ENCODE measurements at regions not wholly inside any gene's neighbourhood (a gene's known extent, or its start where the extent isn't known, plus 50 kb on each side); places are given as distances from the start of the nearest gene placed in this dataset.

- Mint-ChIP-seq H3K27ac (no peak overlapping the region), H3K9me3 (peaks cover 22% of the 10 kb centered on the region), H3K4me3 (no peak overlapping the region), H3K36me3 (ENCODE audit: low read depth) (no peaks in the 10 kb centered on the region), H3K4me1 (ENCODE audit: low read depth) (no peaks in the 10 kb centered on the region), H3K27me3 (no peaks in the 10 kb centered on the region)
- intact Hi-C loops (cut with micrococcal nuclease) = no loop called here
Observed at GRCh38 chr2:221254299-221254698, 317.8 kb downstream of the EPHA4 start.

DNA sequence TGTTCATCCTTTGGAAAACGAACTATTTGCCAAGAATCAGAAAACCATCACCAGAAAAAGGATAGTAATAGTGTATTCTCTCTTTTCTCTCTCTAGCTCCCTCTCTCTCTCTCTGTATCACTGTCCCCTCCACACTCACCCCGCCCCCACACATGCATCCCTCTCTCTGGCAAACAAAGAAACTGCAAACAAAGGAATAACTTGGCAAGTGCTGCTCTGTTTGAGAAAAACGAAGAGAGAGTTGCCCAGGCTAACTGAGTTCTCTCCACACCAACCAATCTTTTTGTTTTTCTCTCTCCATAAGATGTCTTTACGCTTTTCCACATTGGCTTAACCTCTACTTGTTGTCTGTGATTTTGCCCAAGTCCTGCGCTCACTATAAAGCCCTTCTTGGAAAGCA is 316.2 kb downstream of the EPHA4 start:
- intact Hi-C loops (cut with micrococcal nuclease) = no loop called here
- Mint-ChIP-seq H3K27ac (no peak overlapping the region), H3K4me1 (ENCODE audit: low read depth) (no peaks in the 10 kb centered on the region), H3K36me3 (ENCODE audit: low read depth) (no peaks in the 10 kb centered on the region), H3K9me3 (peaks cover 12% of the 10 kb centered on the region), H3K27me3 (no peaks in the 10 kb centered on the region), H3K4me3 (no peak overlapping the region)

DNA sequence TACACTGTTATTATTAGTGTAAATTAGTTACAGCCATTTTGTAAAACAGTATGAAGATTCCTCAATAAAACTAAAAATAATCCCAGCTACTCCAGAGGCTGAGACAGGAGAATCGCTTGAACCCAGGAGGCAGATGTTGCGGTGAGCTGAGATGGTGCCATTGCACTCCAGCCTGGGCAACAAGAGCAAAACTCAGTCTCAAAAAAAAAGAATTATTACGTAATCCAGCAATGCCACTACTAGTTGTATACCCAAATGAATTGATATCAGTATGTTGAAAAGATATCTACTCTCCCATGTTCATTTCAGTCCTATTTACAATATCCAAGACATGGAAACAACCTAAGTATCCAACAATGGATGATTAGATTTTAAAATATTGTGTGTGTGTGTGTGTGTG is 313.6 kb downstream of the EPHA4 start:
- no peak overlapping the region for H3K27ac Mint-ChIP-seq
- intact Hi-C loops (cut with micrococcal nuclease) = no loop called here

DNA sequence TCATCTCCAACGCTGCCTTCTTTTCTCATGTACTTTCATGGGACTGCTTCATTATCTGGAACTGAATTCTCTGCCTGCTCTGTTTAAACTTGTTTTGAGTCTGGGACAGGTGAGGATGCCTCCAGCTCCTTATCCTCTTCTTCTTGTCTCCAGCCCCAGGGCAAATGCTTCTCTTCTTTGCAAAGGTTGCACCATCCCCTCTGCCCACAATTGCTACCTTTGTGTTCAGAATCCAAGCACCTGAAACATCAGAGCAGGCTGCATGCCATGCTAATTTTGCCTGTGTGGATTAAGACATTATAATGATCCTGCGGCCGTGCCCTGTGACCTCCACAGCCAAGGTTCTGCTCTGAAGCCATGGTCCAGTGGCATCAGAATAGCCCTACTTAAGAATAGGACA is 309.5 kb downstream of the EPHA4 start:
- Mint-ChIP-seq H3K9me3 (no peaks in the 10 kb centered on the region), H3K4me1 (ENCODE audit: low read depth) (no peaks in the 10 kb centered on the region), H3K27me3 (no peaks in the 10 kb centered on the region), H3K27ac (no peak overlapping the region), H3K36me3 (ENCODE audit: low read depth) (no peaks in the 10 kb centered on the region), H3K4me3 (no peak overlapping the region)
- intact Hi-C loops (cut with micrococcal nuclease) = no loop called here

More for the DNA sequence above, 313.6 kb downstream of the EPHA4 start:
- H3K4me1 Mint-ChIP-seq (ENCODE audit: low read depth) = no peaks in the 10 kb centered on the region
- H3K9me3 Mint-ChIP-seq = peaks cover 11% of the 10 kb centered on the region
- H3K4me3 Mint-ChIP-seq = no peak overlapping the region
- no peaks in the 10 kb centered on the region for H3K27me3 Mint-ChIP-seq
- no peaks in the 10 kb centered on the region for H3K36me3 Mint-ChIP-seq (ENCODE audit: low read depth)

DNA sequence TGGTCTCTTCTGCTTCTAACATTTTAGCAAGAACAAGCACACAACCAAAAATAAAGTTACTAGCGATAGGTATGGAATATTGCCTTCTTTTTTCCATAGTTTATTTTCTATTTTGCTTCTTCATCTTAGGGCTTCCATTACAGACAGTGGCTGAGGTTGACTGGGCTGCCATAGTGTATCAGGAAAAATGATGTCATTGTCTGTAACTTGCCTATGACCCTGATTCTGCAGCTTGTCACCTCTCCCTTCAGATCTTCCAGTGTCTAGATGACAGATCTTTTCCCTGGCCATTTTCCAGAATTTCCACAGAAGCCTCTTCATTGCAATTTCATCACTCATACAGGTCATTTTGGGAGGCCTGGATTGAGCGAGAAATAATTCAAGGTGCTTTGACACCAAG is 308.5 kb downstream of the EPHA4 start:
- H3K4me1 Mint-ChIP-seq (ENCODE audit: low read depth) = no peaks in the 10 kb centered on the region
- H3K9me3 Mint-ChIP-seq = peaks cover 1% of the 10 kb centered on the region
- no peaks in the 10 kb centered on the region for H3K27me3 Mint-ChIP-seq
- no peak overlapping the region for H3K27ac Mint-ChIP-seq
- H3K36me3 Mint-ChIP-seq (ENCODE audit: low read depth) = no peaks in the 10 kb centered on the region
- H3K4me3 Mint-ChIP-seq = no peak overlapping the region
- intact Hi-C loops (cut with micrococcal nuclease) = no loop called here

DNA sequence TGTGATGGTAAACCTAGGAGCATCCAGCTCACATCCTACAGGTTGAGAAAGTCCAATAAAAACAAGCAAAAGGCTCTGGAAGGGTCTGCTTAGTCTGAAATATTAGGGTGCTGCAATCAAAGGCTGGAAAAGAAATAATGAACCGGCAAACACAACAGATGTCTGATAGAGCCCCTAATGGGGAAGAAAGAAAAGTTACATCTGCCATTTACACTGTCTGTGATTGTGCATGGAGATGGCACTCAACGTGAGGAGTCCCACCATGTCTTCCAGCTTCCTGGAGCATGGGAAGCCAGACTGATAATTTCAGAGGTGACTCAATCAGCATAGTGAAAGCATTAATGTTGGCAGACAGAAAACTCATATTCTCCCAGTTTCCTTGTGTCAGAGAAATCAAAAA is 307.8 kb downstream of the EPHA4 start:
- peaks cover 5% of the 10 kb centered on the region for H3K9me3 Mint-ChIP-seq
- no peak overlapping the region for H3K4me3 Mint-ChIP-seq
- intact Hi-C loops (cut with micrococcal nuclease) = no loop called here
- no peaks in the 10 kb centered on the region for H3K27me3 Mint-ChIP-seq
- no peaks in the 10 kb centered on the region for H3K4me1 Mint-ChIP-seq (ENCODE audit: low read depth)
- H3K36me3 Mint-ChIP-seq (ENCODE audit: low read depth) = no peaks in the 10 kb centered on the region
- no peak overlapping the region for H3K27ac Mint-ChIP-seq

DNA sequence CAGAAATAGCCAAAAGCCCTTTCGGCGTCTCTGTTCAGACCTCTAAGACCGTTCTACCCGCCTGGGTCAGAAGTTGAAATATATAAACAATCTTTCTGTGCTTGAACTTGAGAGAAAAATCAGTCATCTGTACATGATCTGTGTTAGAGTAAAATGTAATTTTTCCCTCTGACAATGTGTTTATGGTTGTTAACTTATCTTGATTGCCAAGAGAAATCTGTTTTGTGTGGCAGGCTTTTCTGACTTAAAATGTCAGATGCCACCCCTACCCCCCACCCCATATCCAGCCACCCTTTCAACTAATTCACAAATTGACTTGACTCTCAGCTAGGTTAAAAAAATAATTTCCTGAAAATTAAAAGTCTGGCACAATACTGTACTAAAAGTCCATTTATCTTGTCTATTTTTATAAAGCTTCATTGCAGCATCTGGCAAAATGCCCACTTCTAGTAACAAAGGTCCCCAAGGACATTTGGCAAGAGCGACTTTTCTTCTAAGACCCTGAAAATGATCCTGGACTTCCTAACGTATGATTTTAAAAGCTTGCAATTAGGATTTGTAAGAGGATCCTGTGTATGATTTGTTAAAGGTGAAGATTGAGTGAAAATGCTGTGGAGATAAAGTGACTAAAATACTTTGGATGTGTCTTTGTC is 304.2 kb downstream of the EPHA4 start:
- intact Hi-C loops (cut with micrococcal nuclease) = no loop called here
- no peaks in the 10 kb centered on the region for H3K4me1 Mint-ChIP-seq (ENCODE audit: low read depth)
- no peak overlapping the region for H3K27ac Mint-ChIP-seq
- H3K4me3 Mint-ChIP-seq = no peak overlapping the region
- H3K36me3 Mint-ChIP-seq (ENCODE audit: low read depth) = no peaks in the 10 kb centered on the region
- H3K27me3 Mint-ChIP-seq = no peaks in the 10 kb centered on the region
- H3K9me3 Mint-ChIP-seq = peaks cover 5% of the 10 kb centered on the region

DNA sequence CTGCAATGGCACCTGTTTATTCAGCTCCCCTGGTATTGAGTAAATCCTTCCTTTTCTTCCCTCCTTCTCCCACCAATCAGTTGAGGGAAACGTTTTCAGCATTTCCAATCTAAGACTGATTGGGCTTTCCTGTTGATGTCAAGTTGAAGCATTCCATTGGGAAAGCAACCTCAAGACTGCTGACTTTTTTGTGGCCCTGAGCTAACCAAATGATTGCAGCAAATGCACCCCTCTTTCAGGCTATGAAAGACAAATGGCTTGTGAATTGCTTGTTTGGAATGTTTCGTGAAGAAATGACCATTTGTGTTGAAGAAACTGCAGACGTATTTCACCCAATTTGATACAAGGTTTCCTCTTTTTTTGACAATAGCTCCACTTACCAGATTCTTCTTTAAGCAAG is 303.5 kb downstream of the EPHA4 start:
- H3K4me3 Mint-ChIP-seq = no peak overlapping the region
- no peaks in the 10 kb centered on the region for H3K36me3 Mint-ChIP-seq (ENCODE audit: low read depth)
- H3K27me3 Mint-ChIP-seq = no peaks in the 10 kb centered on the region
- H3K4me1 Mint-ChIP-seq (ENCODE audit: low read depth) = no peaks in the 10 kb centered on the region
- no peak overlapping the region for H3K27ac Mint-ChIP-seq
- H3K9me3 Mint-ChIP-seq = peaks cover 5% of the 10 kb centered on the region
- intact Hi-C loops (cut with micrococcal nuclease) = no loop called here

- intact Hi-C loops (cut with micrococcal nuclease) = no loop called here
- Mint-ChIP-seq H3K27me3 (no peaks in the 10 kb centered on the region), H3K4me1 (ENCODE audit: low read depth) (no peaks in the 10 kb centered on the region)
Observed at GRCh38 chr2:221270806-221271205, 301.3 kb downstream of the EPHA4 start.

DNA sequence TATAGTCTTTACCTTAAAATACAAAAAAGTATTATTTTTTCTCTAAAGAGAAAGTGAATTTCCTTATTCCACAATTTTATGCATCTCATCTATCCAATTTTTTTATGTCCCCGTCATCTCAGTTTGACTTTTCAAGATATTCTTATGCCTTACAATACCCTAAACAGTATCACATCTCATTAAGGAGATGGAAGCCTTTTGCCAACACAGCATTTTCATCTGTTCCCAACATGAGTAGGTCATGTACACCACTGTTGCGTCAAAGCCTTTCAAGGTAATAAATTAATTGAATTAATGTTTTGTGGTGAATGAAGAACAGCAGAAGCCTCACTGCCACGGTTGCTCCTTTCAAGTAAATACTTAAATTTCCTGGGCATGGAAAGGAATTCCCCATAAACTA is 299.4 kb downstream of the EPHA4 start:
- H3K9me3 Mint-ChIP-seq = peaks cover 5% of the 10 kb centered on the region
- no peaks in the 10 kb centered on the region for H3K36me3 Mint-ChIP-seq (ENCODE audit: low read depth)
- no peaks in the 10 kb centered on the region for H3K27me3 Mint-ChIP-seq
- H3K27ac Mint-ChIP-seq = no peak overlapping the region
- H3K4me1 Mint-ChIP-seq (ENCODE audit: low read depth) = no peaks in the 10 kb centered on the region
- no peak overlapping the region for H3K4me3 Mint-ChIP-seq
- intact Hi-C loops (cut with micrococcal nuclease) = no loop called here

More at GRCh38 chr2:221270806-221271205, 301.3 kb downstream of the EPHA4 start:
- H3K9me3 Mint-ChIP-seq = peaks cover 5% of the 10 kb centered on the region
- no peaks in the 10 kb centered on the region for H3K36me3 Mint-ChIP-seq (ENCODE audit: low read depth)
- H3K4me3 Mint-ChIP-seq = no peak overlapping the region
- no peak overlapping the region for H3K27ac Mint-ChIP-seq

DNA sequence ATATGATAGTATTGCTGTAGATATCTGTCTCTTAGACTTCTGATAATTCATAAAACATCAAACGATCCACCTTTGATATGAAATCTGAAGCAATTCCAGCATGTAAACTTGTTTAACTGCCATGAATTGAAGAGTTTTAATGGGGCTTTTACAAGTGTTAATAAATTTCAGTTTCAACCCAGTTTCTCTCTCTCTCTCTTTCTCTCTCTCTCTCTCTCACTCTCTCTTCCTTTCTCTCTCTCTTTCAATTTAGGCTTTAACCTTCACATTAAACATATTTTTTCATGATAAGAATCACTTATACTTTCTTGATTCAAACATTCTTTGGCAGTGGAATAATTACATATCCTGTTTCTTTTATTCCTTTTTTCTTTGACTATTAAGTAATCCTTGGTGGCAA is 296.1 kb downstream of the EPHA4 start:
- intact Hi-C loops (cut with micrococcal nuclease) = no loop called here
- Mint-ChIP-seq H3K27ac (no peak overlapping the region), H3K4me3 (no peak overlapping the region), H3K36me3 (ENCODE audit: low read depth) (no peaks in the 10 kb centered on the region), H3K4me1 (ENCODE audit: low read depth) (no peaks in the 10 kb centered on the region), H3K27me3 (no peaks in the 10 kb centered on the region), H3K9me3 (no peaks in the 10 kb centered on the region)

GRCh38 chr2:221276601-221277000 is 295.5 kb downstream of the EPHA4 start:
- Mint-ChIP-seq H3K27ac (no peak overlapping the region), H3K36me3 (ENCODE audit: low read depth) (no peaks in the 10 kb centered on the region), H3K27me3 (no peaks in the 10 kb centered on the region), H3K4me3 (no peak overlapping the region), H3K9me3 (no peaks in the 10 kb centered on the region), H3K4me1 (ENCODE audit: low read depth) (no peaks in the 10 kb centered on the region)
- intact Hi-C loops (cut with micrococcal nuclease) = no loop called here

GRCh38 chr2:221282386-221282785 is 289.7 kb downstream of the EPHA4 start:
- Mint-ChIP-seq H3K27ac (no peak overlapping the region), H3K9me3 (no peaks in the 10 kb centered on the region), H3K36me3 (ENCODE audit: low read depth) (no peaks in the 10 kb centered on the region), H3K4me3 (no peak overlapping the region), H3K4me1 (ENCODE audit: low read depth) (no peaks in the 10 kb centered on the region), H3K27me3 (no peaks in the 10 kb centered on the region)
- intact Hi-C loops (cut with micrococcal nuclease) = no loop called here

DNA sequence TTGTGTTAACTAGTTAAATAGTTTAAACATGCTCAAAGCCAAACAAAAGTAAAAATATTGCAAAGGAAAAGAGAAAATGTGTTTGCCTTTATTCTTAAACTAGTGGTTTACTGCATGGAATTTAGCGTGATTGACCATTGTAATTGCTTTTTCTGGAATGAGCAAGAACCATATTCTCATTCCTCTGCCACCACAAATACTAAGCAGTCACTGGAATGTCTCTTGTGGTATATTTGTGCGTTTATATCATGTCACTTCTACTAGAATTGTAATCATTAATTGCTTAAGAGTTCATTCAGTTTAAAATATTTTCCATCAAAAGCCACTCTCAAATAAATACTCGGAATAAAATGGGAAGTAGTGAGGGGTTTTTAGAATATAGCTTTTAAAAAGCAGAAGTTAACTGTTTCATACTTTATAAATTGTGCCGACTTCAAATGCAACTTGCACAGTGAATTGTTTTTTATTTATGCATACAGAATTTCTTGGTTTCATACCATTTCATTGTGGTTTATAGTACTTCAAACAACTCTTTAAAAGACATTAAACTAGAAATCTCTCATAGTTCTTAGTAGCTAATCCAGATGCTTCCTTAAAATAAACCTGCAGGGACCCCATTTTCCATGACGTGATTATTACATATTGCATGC is 288.1 kb downstream of the EPHA4 start:
- H3K9me3 Mint-ChIP-seq = no peaks in the 10 kb centered on the region
- H3K27ac Mint-ChIP-seq = no peak overlapping the region
- H3K27me3 Mint-ChIP-seq = no peaks in the 10 kb centered on the region
- intact Hi-C loops (cut with micrococcal nuclease) = no loop called here
- no peaks in the 10 kb centered on the region for H3K4me1 Mint-ChIP-seq (ENCODE audit: low read depth)
- no peak overlapping the region for H3K4me3 Mint-ChIP-seq
- H3K36me3 Mint-ChIP-seq (ENCODE audit: low read depth) = no peaks in the 10 kb centered on the region

DNA sequence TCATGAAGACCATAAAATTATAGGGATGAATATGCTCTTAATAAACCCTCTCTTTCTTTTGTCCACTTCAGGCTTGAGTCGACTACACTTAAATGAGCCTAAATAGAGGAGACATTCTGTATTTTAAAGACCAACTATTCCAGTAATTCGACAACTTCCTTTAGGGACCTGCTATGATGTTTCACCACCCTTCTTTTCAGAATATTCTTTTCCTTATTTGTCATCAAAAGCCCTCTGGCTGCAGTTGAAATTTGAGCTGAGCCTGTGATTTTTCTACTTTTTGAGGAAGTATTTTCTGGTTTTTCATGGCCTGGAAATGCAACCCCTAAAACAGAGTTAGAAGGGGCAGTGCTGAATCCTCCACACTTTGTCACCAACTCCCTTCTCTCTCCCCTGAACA is 287.0 kb downstream of the EPHA4 start:
- intact Hi-C loops (cut with micrococcal nuclease) = no loop called here
- Mint-ChIP-seq H3K27ac (no peak overlapping the region), H3K36me3 (ENCODE audit: low read depth) (no peaks in the 10 kb centered on the region), H3K4me1 (ENCODE audit: low read depth) (no peaks in the 10 kb centered on the region), H3K9me3 (no peaks in the 10 kb centered on the region), H3K27me3 (no peaks in the 10 kb centered on the region), H3K4me3 (no peak overlapping the region)
